ENCODE measurements at regions not wholly inside any gene's neighbourhood (a gene's known extent, or its start where the extent isn't known, plus 50 kb on each side); places are given as distances from the start of the nearest gene placed in this dataset.

DNA sequence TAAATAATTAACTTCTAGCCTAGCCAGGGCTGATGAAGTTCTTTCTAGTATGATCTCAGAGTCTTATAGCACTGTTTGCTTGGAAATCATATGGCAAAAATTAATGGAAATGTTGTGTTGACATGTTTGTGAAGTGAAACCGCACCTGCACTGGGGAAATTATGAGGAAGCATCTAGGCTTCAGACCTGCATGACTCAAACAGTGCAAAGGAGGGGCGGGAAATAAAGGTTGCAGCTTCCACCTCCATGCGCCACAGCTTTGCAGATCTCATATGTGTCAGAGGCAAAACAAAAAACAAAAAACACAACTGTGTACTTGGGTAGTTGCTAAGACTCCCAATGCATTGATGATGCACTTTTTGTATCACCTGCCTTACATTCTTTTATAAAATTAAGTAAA is 1080.6 kb downstream of the PLA2G4A start:
- Mint-ChIP-seq H3K4me3 (no peak overlapping the region), H3K9me3 (peaks cover 5% of the 10 kb centered on the region), H3K4me1 (ENCODE audit: low read depth) (no peaks in the 10 kb centered on the region), H3K27ac (no peak overlapping the region), H3K36me3 (ENCODE audit: low read depth) (no peaks in the 10 kb centered on the region), H3K27me3 (no peaks in the 10 kb centered on the region)
- Histone ChIP-seq H3K27ac (ENCODE audit: low read depth in 1 of 2, low read length in 2 of 2) (no peak overlapping the region), H3K27me3 (ENCODE audit: control insufficient read depth in 1 of 2, insufficient read depth in 2 of 2, low read length in 2 of 2) (no peaks in the 10 kb centered on the region), H3K9me3 (ENCODE audit: control insufficient read depth in 1 of 2, insufficient read depth in 1 of 2, low read length in 2 of 2) (peaks cover 0 to 2% of the 10 kb centered on the region in 2 experiments), H3K4me3 (ENCODE audit: low read length) (no peak overlapping the region), H3K36me3 (ENCODE audit: insufficient read depth, low read length) (no peaks in the 10 kb centered on the region), H3K4me1 (ENCODE audit: insufficient read depth, low read length) (no peaks in the 10 kb centered on the region)
- POLR2A ChIA-PET = no interaction called here
- TF ChIP-seq, protein P1, sequence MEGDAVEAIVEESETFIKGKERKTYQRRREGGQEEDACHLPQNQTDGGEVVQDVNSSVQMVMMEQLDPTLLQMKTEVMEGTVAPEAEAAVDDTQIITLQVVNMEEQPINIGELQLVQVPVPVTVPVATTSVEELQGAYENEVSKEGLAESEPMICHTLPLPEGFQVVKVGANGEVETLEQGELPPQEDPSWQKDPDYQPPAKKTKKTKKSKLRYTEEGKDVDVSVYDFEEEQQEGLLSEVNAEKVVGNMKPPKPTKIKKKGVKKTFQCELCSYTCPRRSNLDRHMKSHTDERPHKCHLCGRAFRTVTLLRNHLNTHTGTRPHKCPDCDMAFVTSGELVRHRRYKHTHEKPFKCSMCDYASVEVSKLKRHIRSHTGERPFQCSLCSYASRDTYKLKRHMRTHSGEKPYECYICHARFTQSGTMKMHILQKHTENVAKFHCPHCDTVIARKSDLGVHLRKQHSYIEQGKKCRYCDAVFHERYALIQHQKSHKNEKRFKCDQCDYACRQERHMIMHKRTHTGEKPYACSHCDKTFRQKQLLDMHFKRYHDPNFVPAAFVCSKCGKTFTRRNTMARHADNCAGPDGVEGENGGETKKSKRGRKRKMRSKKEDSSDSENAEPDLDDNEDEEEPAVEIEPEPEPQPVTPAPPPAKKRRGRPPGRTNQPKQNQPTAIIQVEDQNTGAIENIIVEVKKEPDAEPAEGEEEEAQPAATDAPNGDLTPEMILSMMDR (IDR thresholded peaks at IDR 0.05) = no peak
- CTCF ChIA-PET = no interaction called here
- ATAC-seq (ENCODE audit: poor library complexity) (no peak), DNase-seq (no peak)
- intact Hi-C loops (cut with DNase I, micrococcal nuclease) = no loop called here

DNA sequence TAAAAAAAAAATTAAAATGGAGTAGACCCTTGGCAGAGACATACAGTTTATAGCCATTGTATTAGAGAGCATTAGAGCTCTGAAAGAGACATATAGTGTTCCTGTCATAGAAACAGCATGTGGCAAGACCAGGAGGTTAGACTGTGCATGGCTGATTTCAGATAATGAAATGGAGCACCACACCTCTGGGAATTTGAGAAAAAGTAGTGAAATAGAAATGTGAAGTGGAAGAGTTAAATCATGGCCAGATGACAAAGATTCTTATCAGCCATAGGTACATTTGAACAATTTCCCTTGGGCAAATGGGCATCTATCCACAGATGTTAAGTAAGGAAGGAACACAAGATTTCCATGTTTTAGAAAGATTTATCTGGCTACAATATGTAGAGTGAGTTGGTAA is 1083.1 kb downstream of the PLA2G4A start:
- ChIA-PET POLR2A (no interaction called here), CTCF (no interaction called here)
- no peak for ATAC-seq (ENCODE audit: poor library complexity)
- peaks cover 5% of the 10 kb centered on the region for H3K9me3 Mint-ChIP-seq
- no peak overlapping the region for H3K4me3 Mint-ChIP-seq
- H3K27ac Mint-ChIP-seq = no peak overlapping the region
- intact Hi-C loops (cut with DNase I, micrococcal nuclease) = no loop called here
- H3K27me3 Mint-ChIP-seq = no peaks in the 10 kb centered on the region
- Histone ChIP-seq H3K4me1 (ENCODE audit: insufficient read depth, low read length) (no peaks in the 10 kb centered on the region), H3K27me3 (ENCODE audit: control insufficient read depth in 1 of 2, insufficient read depth in 2 of 2, low read length in 2 of 2) (no peaks in the 10 kb centered on the region), H3K27ac (ENCODE audit: low read depth in 1 of 2, low read length in 2 of 2) (no peak overlapping the region), H3K4me3 (ENCODE audit: low read length) (no peak overlapping the region), H3K36me3 (ENCODE audit: insufficient read depth, low read length) (no peaks in the 10 kb centered on the region), H3K9me3 (ENCODE audit: control insufficient read depth in 1 of 2, insufficient read depth in 1 of 2, low read length in 2 of 2) (peaks cover 0 to 5% of the 10 kb centered on the region in 2 experiments)
- no peaks in the 10 kb centered on the region for H3K4me1 Mint-ChIP-seq (ENCODE audit: low read depth)
- no peaks in the 10 kb centered on the region for H3K36me3 Mint-ChIP-seq (ENCODE audit: low read depth)
- DNase-seq = no peak
- TF ChIP-seq, protein P1 (IDR thresholded peaks at IDR 0.05) = no peak

DNA sequence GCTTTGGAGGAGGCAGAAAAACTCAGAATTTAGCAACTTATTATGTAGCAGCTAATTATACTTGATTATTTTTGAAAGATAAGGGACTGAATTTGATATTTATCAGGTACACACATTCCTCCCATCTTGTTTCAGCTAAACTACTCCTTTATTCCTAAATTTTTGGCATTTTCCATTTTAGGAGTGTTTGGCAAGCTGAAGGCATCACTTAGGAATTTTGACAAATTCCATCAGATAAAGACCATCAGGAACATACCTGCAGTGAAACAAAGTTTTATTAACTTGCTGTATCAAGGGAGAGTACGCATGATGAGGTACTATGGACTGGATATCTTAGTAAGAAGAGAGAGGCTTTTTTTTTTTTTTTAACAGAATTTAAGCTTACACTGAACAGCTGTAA is 1092.2 kb downstream of the PLA2G4A start:
- H3K36me3 ChIP-seq (ENCODE audit: insufficient read depth, low read length) = no peaks in the 10 kb centered on the region
- ChIA-PET POLR2A (no interaction called here), CTCF (no interaction called here)
- H3K9me3 ChIP-seq (ENCODE audit: control insufficient read depth in 1 of 2, insufficient read depth in 1 of 2, low read length in 2 of 2) = no peaks in the 10 kb centered on the region
- H3K27me3 Mint-ChIP-seq = no peaks in the 10 kb centered on the region
- TF ChIP-seq, protein P1 (IDR thresholded peaks at IDR 0.05) = no peak
- H3K27me3 ChIP-seq (ENCODE audit: control insufficient read depth in 1 of 2, insufficient read depth in 2 of 2, low read length in 2 of 2) = no peaks in the 10 kb centered on the region
- ATAC-seq (ENCODE audit: poor library complexity) (no peak), DNase-seq (no peak)
- H3K27ac Mint-ChIP-seq = no peak overlapping the region
- no peaks in the 10 kb centered on the region for H3K4me1 Mint-ChIP-seq (ENCODE audit: low read depth)
- intact Hi-C loops (cut with DNase I, micrococcal nuclease) = no loop called here
- no peaks in the 10 kb centered on the region for H3K4me1 ChIP-seq (ENCODE audit: insufficient read depth, low read length)
- H3K36me3 Mint-ChIP-seq (ENCODE audit: low read depth) = no peaks in the 10 kb centered on the region
- H3K4me3 Mint-ChIP-seq = no peak overlapping the region
- H3K4me3 ChIP-seq (ENCODE audit: low read length) = no peak overlapping the region
- no peak overlapping the region for H3K27ac ChIP-seq (ENCODE audit: low read depth in 1 of 2, low read length in 2 of 2)
- no peaks in the 10 kb centered on the region for H3K9me3 Mint-ChIP-seq
